ENCODE measurements at regions not wholly inside any gene's neighbourhood (a gene's known extent, or its start where the extent isn't known, plus 50 kb on each side); places are given as distances from the start of the nearest gene placed in this dataset.

DNA sequence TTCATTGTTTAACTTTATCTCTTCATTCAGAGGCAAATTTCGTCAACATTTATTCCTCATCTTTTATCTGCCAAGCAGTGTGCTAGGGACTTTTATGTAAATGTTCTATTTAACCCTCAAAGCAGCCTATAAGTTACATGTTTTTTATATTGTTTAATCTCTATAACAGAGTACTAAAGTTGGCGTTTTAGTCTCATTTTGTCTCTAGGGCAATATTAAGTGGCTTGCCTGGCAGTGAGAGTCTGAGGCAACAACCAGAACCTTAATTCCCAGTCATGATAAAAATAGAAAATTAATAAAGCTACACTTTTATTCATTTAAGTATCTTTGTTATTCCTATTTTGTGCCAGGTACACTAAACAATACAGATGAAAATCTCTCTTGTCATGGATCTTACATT lies 994.3 kb upstream of the ADGRL2 start:
- TF ChIP-seq CTCF (IDR thresholded peaks at IDR 0.05), result no peak
- no peak for TF ChIP-seq EP300 (IDR thresholded peaks at IDR 0.05)
- TF ChIP-seq POLR2A (IDR thresholded peaks at IDR 0.05; ENCODE audit: low read depth), result no peak
